GM21723 (cell line): ENCODE measurements at regions not wholly inside any gene's neighbourhood (a gene's known extent, or its start where the extent isn't known, plus 50 kb on each side); places are given as distances from the start of the nearest gene placed in this dataset.
"Not testable (repeated sequence)": the region's sequence is repeated elsewhere in the genome, so short reads cannot be mapped to it uniquely, and the experiment has no call there.

ENCODE experiments used
- ATAC-seq: cut with Tn5 transposase; IDR thresholded peaks from one replicate; pipeline ENCODE4 v1.9.1; 2021; ENCODE audit warnings: mild to moderate bottlenecking, moderate library complexity; ENCODE audit not compliant: unreplicated experiment

DNA sequence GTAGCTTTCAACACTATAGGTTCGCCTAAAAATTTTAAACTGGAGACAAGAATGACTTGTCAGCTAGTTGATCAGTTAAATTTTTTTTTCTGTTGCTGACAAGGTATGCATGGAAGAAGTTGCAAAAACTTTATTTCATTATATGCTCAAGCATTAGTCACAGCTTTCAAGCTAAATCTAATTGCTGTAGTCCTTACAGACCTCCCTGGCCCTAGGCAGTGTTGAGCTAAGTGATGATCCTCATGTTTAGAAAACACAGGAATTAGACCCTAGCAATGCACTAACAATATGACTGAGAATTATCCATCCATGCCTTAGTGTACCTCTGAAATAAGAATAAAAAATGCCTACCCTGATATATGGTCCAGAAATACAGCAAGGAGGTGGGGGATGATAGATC lies 253.4 kb downstream of the SP3 start:
- no peak for ATAC-seq

DNA sequence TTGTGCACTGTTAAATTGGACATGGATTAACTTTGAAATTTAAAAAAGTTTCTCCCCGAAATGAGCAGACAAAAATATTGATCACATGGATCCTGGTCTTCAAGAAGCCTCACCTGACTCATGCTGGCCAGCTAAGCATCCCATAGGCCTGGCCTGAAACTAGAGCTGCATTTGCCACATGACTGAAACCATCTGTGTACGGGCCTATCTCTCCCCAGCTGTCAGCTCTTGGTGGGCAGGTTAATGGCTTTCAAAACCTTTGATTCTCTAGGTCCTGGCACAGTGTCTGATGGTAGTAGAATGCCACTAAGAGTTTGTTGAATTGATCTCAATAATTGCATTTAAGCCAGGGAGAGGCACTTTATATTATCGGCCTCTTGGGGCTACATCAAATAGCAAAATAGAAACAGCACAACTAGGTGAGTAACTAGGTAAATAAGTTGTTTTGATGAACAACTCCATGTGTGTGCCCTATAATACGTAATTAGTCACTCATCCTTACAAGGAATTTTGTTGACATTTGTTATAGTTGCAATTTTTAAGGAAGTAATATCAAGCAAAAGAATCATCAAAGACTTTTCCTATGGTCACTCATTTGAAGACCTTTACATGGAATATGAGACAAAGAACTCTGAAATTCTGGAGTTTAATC lies 251.1 kb downstream of the SP3 start:
- no peak for ATAC-seq

DNA sequence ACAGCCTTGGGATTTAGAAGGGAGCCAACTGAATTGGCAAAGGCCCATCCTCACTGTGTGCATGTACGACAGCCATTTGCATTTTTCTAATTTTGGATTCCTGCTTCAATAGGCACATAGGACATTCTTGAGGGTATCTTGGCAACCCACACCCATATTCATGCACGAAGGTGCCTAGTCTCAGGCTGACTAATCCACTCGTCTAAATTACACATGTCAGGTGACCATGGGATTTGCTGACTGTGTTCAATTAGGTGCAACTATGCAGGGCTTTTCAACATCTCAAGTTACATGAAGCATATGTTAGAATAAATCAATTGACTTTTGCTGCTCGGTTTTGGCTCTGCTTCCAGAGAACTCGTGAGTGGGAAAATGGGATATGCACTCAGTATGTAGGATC lies 249.7 kb downstream of the SP3 start:
- ATAC-seq = no peak

DNA sequence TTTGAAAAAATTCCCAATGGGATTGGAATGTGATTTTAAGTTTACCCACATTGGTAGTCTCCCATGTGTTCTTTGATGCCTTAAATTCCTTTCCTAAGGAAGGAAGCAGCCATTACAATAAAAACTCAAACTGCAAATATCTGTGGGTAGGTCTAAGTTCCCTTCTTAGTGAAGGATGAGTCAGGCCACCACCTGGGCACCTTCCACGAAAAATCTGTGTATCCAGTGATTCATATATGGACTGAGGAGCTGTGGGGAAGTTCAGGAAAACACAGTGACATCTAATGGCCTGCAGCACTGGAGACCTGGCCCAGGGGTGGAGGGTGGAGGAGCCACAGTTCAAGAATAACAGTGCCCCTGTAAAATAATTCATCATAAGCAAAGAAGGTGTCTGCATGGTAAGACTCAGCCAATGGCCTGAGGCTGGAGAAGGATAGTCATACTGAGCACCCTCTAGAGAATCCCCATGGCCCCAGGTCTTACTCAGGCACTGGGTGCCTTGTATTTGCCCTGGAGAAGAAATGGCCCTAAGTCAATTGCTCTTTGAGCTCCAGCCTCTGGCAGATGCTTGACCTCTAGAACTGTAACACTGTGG lies 248.6 kb downstream of the SP3 start:
- ATAC-seq = no peak

DNA sequence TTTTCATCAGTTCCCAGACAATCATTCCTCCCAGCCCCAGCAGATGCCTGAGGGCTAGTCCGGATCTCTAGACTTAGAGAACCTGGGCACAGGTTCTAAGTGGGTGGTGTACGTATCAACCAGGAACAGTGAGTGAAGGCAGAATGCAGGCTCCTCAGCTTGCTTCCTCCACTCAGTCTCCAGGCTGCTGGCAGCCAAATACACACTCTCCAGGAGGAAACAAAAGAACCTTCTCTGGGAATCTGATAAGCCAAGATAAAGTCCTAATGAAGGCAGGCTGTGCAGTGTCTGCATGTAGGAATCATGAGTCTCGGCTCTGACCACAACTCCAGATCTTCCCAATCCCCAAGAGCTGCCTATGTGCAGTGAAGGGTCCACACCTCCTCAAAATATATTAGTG lies 245.7 kb downstream of the SP3 start:
- no peak for ATAC-seq

DNA sequence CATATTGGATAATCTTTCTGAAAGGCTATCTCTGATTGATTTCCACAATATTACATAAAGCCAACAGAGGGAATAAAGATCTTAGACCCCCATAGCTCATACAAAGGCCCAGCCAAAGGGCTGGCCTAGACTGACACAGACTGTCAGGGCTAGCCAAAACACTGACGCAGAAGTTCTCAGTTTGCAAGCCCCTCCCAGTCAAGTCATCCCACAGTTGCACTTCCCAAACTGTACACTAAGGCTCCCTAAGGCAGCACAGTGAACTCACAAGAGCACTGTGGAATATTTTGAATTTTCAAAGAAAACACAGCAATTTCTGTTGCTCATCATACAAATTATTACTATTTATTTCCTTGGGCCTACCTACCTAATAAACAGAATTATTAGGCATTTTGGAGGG lies 244.9 kb downstream of the SP3 start:
- no peak for ATAC-seq

DNA sequence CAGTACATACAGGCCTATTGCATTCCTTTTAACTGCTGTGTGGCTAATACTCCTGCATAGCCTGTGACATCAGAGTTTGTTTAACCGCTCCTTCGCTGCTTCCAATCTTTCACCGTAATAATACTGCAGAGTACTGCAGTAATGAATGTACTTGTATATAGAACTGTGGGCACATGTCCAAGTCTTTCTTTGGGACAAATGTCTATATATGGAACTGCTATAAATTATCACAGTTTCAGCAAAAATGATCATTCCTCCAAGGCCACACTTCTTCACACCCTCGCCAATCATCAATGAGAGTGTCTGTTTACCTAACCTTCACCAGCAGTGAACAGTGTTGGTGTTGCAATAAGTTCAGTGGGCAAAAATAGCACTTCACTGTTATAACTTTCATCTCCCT lies 230.4 kb downstream of the SP3 start:
- ATAC-seq = no peak

DNA sequence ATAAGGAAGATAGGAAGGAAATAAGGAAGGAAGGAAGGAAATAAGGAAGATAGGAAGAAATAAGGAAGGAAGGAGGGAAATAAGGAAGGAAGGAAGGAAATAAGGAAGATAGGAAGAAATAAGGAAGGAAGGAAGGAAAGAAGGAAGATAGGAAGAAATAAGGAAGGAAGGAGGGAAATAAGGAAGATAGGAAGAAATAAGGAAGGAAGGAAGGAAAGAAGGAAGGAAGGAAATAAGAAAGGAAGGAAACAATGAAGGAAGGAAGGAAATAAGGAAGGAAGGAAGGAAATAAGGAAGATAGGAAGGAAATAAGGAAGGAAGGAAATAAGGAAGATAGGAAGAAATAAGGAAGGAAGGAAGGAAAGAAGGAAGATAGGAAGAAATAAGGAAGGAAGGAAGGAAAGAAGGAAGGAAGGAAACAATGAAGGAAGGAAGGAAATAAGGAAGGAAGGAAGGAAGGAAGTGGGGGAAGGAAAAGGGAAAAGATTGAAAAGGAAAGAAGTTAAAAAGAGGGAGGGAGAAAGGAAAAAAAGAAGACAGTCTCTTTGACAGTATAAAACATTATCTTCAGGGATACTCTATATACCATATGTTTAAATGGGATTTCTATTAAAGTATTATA lies 227.1 kb downstream of the SP3 start:
- ATAC-seq = not testable (repeated sequence)

DNA sequence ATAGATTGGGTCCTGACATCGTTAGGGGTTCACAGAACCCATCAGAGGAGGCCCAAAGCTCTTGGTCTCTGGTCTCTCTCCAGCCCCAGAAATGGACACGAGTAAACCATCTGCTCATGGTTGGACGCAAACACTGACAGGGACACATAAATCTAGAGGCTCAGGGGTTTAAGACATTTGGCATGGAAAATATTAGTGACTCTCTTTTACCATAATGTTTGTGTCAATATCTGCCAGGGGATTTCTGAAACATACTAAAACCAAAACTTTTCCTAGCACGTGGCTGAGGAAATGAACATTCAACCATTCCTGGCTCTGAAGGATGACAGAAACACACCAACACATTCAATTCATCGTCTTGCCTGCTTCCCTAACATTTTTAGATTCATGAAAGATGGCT lies 226.2 kb downstream of the SP3 start:
- no peak for ATAC-seq

DNA sequence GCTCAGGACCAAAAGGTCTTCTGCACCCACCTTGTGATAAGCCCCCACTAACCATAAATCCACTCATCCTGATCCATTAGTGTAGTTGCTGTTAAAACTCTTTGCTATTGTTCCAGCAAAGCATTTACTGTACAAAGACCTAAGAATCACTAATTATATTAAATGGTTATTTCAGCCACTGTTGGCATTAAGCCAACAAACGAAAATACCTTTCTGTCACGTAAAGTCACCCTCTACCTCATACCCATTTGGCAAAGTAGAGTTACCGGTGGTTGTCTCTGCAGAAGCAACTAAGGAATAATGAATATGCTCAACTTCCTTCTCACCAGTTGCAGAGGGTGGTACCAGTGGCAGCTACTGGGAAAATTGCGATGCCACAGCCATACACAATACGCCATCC lies 224.5 kb downstream of the SP3 start:
- ATAC-seq = no peak

DNA sequence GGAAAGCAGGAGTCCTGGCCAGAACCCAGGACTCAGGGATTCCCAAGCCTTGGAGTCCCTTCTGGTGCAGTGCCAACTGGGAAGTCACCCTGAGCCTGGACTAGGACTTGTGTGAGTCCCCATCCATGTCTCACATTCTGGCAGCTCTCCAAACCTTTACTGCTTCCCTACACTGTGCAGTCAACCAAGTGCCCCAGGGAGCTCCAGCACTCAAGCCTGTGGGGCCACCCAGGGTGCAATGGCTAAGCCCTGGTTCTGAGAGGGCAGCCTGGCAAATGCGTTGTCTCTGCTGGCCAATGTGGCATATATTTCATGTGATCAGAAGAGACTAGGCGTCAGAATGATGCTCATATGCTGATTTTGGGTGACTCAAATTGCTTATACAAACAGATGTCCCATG lies 223.4 kb downstream of the SP3 start:
- no peak for ATAC-seq

DNA sequence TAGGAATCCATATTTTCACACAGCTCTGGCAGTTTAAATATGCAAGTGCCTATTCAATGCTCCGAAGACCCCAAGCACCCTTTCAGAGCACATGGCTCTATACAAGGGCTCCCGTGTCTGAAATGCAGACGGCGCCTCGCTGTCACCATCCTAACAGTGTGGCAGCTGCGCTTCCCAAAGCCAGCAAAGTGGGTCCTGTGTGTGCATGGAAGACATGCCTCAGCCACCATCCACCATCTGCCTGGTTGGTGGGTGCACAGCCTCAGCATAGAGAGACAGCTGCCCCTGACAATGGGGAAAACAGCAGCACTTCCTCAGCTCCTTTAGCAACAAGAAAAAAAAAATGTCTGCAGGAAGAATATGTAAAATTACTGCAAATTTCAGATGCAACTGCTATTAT lies 218.1 kb downstream of the SP3 start:
- no peak for ATAC-seq

DNA sequence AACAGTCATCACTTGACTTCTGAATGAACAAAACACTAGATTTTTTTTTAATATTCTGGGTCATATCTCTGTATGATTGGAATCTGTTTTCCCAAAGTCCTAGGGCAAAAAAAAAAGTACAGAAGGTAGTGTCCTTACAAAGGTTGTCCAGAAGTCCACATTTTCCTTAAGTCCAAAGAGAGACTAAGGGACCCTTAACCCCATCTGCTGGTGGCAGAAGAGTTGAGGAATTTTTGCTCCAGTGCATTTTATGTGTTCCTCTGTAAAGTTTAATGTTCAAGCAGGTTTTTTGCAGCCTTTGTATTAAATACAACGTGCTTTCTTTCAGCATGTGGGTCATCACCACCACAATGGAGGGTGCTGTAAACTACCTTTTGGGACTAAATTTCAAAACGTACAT lies 215.9 kb downstream of the SP3 start:
- no peak for ATAC-seq

DNA sequence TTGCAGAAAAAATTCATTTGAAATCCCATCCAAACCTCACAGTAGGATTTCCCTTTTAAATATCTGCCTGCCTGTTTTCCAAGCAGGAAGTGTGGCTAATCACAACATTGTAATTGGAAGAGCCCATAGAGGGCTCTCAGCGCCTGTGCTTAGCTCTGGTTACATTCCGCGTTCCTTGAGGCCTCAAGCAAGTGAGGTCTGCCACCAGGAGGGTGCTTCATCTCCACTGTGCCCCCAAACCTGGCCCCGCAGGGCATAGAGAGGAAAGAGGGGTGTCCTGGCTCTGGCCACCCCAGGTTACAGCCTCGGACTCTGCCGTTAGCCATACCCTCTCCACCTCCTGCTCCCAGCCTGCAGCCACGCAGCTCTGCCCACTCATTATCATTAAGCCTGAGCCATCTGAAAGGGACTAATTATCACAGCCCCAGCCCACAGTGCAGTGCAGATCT lies 214.8 kb downstream of the SP3 start:
- no peak for ATAC-seq

DNA sequence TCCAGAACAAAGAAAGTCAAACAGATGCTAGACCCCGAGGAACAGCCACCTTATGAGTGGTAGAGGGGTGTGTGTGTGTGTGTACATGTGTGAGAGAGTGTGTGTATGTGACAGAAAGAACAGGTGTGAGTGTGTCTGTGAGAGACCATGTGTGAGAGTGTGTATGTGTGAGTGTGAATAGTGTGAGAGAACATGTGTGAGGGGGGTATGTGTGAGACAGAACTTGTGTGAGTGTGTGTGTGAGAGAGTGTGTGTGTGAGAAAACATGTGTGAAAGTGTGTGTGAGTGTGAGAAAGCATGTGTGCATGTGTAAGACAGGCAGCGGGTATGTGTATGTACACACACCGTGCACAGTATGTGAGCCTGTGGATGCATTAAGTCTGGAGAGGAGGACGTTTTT lies 214.3 kb downstream of the SP3 start:
- ATAC-seq = no peak

DNA sequence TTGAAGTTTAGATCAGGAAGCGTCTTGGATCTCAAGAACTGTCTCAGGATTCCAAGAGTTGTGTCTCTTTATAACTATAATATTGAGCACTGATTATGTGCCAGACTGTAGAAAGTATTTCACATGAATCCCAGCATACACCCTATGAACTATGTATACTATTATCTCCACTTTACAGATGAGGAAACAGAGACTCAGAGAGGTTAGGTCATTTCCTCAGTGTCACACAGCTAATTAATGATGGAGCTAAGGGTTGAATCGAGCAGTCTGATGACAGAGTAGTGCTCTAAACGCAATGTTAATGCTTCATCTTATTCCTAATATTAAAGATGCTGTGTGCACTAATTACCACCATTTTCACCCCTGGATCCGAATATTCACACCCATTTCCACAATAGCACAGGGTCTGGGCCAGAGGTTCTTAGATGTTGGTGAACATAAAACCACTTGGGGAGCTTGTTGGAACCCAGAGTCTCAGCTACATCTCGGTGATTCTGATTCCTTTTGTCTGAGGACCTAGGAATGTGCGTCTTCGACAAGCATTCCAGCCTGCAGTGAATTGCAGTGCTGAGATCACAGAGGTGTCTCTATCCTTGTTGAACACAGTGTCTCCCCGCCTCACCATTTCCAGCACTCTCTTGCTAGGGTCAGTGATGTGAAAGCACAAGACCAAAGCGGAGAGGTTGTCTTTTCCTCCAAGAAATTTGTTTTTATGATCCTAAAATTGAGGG lies 213.8 kb downstream of the SP3 start:
- no peak for ATAC-seq

DNA sequence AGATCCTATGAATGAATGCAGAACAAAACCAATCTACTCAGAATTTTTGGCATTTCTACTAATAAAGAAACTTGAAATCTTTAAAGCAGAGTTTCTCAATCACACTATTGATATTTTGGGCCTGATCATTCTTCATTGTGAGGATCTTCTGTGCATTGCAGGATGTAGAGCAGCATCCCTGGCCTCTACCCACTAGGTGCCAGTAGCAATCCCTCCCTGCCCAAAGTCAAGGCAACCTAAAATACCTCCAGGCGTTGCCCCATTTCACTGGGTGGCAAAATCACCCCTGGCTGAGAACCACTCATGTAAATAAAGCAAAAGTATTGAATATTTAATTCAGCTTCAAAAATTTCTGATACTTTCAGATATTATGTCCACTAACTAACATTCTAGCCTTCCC lies 213.0 kb downstream of the SP3 start:
- ATAC-seq = no peak

DNA sequence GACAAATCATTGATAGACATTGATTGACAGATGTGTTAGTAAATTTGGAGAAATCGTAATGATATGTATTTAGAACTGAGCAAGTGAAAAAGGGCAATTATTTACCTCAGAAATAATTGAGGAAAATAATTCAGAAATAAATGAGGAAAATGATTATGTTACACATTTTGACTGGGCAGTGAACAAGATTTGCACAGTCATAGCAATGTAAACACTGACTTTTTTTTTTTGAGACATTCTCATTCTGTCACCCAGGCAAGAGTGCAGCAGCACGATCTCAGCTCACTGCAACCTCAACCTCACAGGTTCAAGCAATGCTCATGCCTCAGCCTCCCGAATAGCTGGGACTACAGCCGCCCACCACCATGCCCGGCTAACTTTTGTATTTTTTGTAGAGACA lies 211.7 kb downstream of the SP3 start:
- no peak for ATAC-seq

DNA sequence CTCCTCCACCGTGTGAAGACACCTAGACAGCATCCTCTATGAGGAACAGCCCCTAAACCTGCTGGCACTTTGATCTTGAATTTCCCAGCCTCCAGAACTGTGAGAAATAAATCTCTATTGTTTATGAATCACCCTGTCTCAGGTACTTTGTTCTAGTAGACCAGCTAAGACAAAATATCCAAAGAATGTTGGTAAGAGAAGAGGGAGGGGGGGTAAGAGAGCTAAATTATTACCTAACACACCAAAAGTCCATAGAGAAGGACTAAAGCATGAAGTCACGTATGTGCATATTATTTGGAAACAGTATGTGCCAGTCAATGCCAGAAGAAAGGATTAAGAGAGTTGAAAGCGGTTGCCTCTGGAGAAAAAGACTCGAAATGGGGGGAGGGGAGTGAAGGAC lies 211.0 kb downstream of the SP3 start:
- ATAC-seq = no peak

DNA sequence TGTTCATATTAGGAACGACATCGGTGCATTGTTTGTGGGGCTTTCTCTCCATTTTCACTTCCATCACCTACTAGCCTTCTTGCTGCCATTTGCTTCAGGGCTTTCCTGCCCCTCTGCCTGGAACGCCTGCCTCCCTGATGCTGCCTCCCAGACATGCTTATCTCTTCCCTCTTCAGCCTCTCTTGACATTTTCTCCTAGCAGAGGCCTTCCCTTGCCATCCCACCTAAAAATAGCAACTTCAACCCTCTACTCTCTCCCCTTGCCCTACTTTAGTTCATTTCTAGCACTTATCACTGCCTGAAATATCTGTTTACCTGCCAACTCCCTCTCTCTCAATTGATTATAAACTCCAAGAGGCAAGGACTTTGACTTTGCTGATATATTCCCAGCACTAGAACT lies 210.3 kb downstream of the SP3 start:
- no peak for ATAC-seq

DNA sequence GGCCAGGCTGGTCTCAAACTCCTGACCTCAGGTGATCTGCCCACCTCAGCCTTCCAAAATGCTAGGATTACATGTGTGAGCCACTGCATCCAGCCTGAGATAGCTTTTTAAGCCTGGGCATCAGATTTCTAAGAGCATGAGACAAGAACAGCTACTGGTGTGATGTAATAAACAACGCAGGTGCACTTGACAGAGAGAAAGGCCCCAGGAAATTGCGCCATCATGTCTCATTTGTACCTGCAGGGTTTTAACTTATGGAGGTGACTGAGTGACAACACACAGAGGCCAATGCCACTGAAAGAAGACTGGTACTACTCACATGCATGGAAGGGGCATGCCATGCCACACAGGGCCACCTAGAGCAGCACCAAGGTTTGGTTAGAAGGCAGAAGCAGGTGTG lies 209.4 kb downstream of the SP3 start:
- ATAC-seq = no peak

DNA sequence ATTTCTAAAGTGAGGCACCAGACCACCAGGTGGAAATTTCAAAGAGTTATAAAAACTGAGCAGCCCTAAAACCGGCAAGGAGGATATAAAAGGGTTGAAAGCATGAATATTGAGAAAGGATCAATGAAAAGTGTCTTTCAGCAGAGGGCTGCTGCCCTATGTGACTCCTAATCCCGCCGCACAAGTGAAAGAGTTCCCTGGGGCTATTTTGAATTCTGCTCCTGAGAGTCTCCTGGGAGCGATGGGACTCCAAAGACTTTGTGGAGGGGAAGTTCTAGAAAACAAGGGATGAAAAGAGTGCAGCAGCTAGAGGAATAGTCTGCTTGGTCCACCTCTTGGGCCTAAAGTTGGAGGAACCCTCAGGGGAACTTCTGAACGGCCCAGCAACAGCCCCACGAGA lies 205.2 kb downstream of the SP3 start:
- ATAC-seq = no peak
